Uterus (tissue), 2 donors: ENCODE measurements at regions not wholly inside any gene's neighbourhood (a gene's known extent, or its start where the extent isn't known, plus 50 kb on each side); places are given as distances from the start of the nearest gene placed in this dataset.

Experiments used
- CTCF ChIP-seq, 4 experiments: fragments of 200-600 bp in 2 of 4; fragments of 450-650 bp in 2 of 4; sonication (generic) in 2 of 4; IDR thresholded peaks; one replicate each; pipeline ENCODE4 v1.5.1; 2016 to 2019; ENCODE audit warnings: antibody characterized with exemption in 4 of 4, mild to moderate bottlenecking in 2 of 4, moderate library complexity in 1 of 4
- POLR2A ChIP-seq, 2 donors: fragments of 450-650 bp; IDR thresholded peaks; one replicate each; pipeline ENCODE4 v1.6.1; 2016; ENCODE audit warnings: antibody characterized with exemption in 2 of 2, mild to moderate bottlenecking in 1 of 2, moderate library complexity in 1 of 2

- TF ChIP-seq CTCF (IDR thresholded peaks at IDR 0.05) (no peak), POLR2A (IDR thresholded peaks at IDR 0.05) (no peak)
Observed at GRCh38 chr5:84437673-84438315, 53.1 kb upstream of the EDIL3 start.
